Left lung (tissue), 4 donors: ENCODE measurements at regions not wholly inside any gene's neighbourhood (a gene's known extent, or its start where the extent isn't known, plus 50 kb on each side); places are given as distances from the start of the nearest gene placed in this dataset.
A peak's percentile ranks its signal among the peaks of the same experiment; 100 is the strongest.

ENCODE experiments used
- ATAC-seq: fragments of 200-7000 bp; cut with Tn5 transposase; one replicate; pipeline ENCODE4 v1.9.1; 2020; ENCODE audit warnings: moderate library complexity
- DNase-seq, 4 donors: peaks; one replicate each; pipeline ENCODE4 v3.0.0-alpha.2; 2013 to 2020
- H3K27ac ChIP-seq, 2 donors: fragments of 200-600 bp; sonication (generic) in 1 of 2; one replicate each; pipeline versions ENCODE4 v1.5.0 to v1.8.0; 2020 to 2021
- H3K27me3 ChIP-seq, 2 donors: fragments of 200-600 bp; sonication (generic) in 1 of 2; one replicate each; pipeline versions ENCODE4 v1.5.0 to v1.8.0; 2020 to 2021
- H3K36me3 ChIP-seq, 2 donors: fragments of 200-600 bp; sonication (generic) in 1 of 2; one replicate each; pipeline versions ENCODE4 v1.5.0 to v1.8.0; 2020 to 2021
- H3K4me1 ChIP-seq, 2 donors: fragments of 200-600 bp; one replicate each; pipeline ENCODE4 v1.8.0; 2021
- H3K4me3 ChIP-seq, 2 donors: fragments of 200-600 bp; sonication (generic) in 1 of 2; one replicate each; pipeline versions ENCODE4 v1.5.0 to v1.8.0; 2020 to 2021; ENCODE audit warnings: mild to moderate bottlenecking in 1 of 2
- H3K9me3 ChIP-seq, 2 donors: fragments of 200-600 bp; sonication (generic) in 1 of 2; one replicate each; pipeline versions ENCODE4 v1.5.0 to v1.8.0; 2020 to 2021
- intact Hi-C, 2 donors: fragments of 100-400 bp; cut with DNase I; formaldehyde crosslinking; loops; one replicate each; pipeline versions ENCODE4 v1.11.2 to v1.14.2; 2022
- TF ChIP-seq, protein P1 (sequence below), 2 donors: fragments of 200-600 bp; sonication (generic) in 1 of 2; IDR thresholded peaks; one replicate each; pipeline versions ENCODE4 v1.5.0 to v1.8.0; 2021; ENCODE audit warnings: antibody characterized with exemption in 2 of 2
- donor health status: DM: no; HTN: yes; CAD: no.
- donor health status: DM: no; HTN: no; CAD: no.

DNA sequence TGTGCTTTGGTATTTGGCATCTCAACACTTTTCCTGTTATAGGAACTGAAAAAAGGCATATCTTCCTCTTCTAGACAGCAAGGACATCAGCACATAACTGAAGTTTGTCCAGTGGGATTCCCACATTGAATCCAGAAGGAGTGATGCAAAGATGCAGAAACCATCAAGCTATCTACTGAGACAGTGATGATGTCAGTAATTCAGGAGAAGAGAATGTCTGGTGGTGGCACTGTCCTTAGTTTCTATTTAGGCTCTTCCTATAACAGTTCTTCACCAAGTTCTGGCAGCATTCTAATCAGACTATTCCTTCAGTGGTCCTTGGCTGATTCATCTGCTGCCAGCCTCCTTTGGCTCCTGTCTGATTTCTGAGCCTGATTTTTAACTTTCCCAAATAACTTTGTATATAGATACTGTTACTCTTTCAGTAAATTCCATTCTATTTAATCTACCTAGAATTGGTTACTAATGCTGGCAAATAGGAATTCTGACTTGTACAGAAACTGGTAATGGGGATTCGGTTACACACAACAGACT is 56.6 kb upstream of the AGPS start:
- DNase-seq, result no peak
- intact Hi-C loops, result loop anchor here in 1 of 2 donors (5.0 to 10.0 kb wide), 3 partner anchors 86 to 419 kb away; no protein-coding TSS in a partner anchor
- peaks cover 4 to 5% of the 10 kb centered on the region in 2 donors for H3K4me1 ChIP-seq

DNA sequence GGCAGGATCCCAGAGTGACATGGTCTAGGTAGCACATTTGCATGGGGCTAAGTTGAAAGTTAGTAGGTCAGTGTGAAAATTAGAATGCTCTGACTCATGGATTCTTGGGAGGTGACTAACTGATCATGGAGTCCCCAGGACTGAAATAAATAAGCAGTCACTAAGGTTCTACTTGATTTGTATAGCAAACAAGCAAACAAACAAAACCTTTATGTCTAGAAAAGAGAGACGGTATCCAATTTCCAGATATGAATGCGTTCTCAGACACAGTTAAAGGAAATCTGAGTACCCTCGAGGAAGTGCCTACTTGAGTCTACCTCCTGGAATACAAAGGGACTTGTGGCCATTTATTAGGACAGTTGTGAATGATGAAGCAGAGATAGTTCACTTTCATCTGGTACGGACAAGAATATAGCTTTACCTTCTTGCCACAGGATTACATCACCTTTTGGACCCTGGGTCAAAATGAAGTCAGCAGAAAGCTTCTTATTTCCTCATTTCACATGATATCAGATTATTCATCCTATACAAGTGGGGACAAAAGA is 54.3 kb upstream of the AGPS start:
- Histone ChIP-seq H3K9me3 (no peaks in the 10 kb centered on the region), H3K4me1 (no peaks in the 10 kb centered on the region), H3K4me3 (no peak overlapping the region), H3K27ac (no peak overlapping the region), H3K36me3 (no peaks in the 10 kb centered on the region), H3K27me3 (no peaks in the 10 kb centered on the region)
- ATAC-seq, result peak; percentile 47
- intact Hi-C loops, result loop anchor here in 1 of 2 donors (5.0 to 10.0 kb wide), 3 partner anchors 84 to 417 kb away; no protein-coding TSS in a partner anchor
- TF ChIP-seq, protein P1, sequence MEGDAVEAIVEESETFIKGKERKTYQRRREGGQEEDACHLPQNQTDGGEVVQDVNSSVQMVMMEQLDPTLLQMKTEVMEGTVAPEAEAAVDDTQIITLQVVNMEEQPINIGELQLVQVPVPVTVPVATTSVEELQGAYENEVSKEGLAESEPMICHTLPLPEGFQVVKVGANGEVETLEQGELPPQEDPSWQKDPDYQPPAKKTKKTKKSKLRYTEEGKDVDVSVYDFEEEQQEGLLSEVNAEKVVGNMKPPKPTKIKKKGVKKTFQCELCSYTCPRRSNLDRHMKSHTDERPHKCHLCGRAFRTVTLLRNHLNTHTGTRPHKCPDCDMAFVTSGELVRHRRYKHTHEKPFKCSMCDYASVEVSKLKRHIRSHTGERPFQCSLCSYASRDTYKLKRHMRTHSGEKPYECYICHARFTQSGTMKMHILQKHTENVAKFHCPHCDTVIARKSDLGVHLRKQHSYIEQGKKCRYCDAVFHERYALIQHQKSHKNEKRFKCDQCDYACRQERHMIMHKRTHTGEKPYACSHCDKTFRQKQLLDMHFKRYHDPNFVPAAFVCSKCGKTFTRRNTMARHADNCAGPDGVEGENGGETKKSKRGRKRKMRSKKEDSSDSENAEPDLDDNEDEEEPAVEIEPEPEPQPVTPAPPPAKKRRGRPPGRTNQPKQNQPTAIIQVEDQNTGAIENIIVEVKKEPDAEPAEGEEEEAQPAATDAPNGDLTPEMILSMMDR (IDR thresholded peaks at IDR 0.05), result no peak
- DNase-seq, result no peak

More for the DNA sequence above, 56.6 kb upstream of the AGPS start:
- TF ChIP-seq, protein P1 (IDR thresholded peaks at IDR 0.05), result no peak
- Histone ChIP-seq H3K4me3 (no peak overlapping the region), H3K27me3 (no peaks in the 10 kb centered on the region), H3K9me3 (no peaks in the 10 kb centered on the region), H3K27ac (no peak overlapping the region), H3K36me3 (no peaks in the 10 kb centered on the region)
- no peak for ATAC-seq

DNA sequence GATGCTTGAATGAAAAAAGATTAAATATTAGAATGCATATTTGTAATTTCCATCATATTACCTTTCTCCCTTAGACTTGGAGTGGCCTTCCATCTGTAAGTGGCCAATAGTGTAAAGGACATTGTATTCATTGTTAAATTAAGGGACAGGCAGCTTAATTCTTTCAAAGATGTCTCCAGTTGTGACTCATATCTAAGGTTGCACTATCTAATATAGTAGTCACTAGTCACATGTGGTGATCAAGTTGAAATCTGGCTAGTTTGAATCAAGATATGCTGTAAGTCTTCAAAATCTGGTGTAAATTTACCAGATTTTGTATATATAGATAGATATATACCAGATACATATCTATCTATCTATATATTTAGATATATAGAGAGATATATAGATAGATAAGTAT is 52.4 kb upstream of the AGPS start:
- DNase-seq (no peak), ATAC-seq (no peak)
- intact Hi-C loops, result loop anchor here in 1 of 2 donors (10.0 kb wide), 1 partner anchor 265 kb away; no protein-coding TSS in a partner anchor
- Histone ChIP-seq H3K4me3 (no peak overlapping the region), H3K4me1 (no peaks in the 10 kb centered on the region), H3K9me3 (no peaks in the 10 kb centered on the region), H3K27me3 (no peaks in the 10 kb centered on the region), H3K27ac (no peak overlapping the region), H3K36me3 (no peaks in the 10 kb centered on the region)
- TF ChIP-seq, protein P1 (IDR thresholded peaks at IDR 0.05), result no peak

DNA sequence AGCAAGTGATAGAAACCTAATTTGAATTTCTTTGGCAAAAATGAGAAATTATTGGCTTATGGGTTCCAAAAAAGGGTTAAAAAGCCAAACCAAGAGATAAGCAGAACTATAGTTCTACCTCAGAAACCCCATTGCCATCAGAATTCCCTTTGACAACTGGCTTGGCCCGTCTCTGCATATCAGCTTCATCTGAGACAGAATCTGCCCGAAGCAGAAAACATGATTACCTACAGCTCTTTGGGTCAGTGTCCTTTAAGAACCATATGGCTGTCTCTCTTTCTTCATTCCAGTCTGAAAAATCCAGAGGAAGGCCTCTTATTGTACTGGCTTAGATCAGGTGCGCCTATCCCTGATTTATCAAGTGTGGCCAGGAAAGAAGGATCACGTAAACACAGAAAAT is 49.8 kb upstream of the AGPS start:
- Histone ChIP-seq H3K4me3 (no peak overlapping the region), H3K27ac (no peak overlapping the region), H3K27me3 (no peaks in the 10 kb centered on the region), H3K4me1 (no peaks in the 10 kb centered on the region), H3K36me3 (no peaks in the 10 kb centered on the region), H3K9me3 (no peaks in the 10 kb centered on the region)
- TF ChIP-seq, protein P1 (IDR thresholded peaks at IDR 0.05), result no peak
- DNase-seq (no peak), ATAC-seq (no peak)
- intact Hi-C loops, result loop anchor here in 1 of 2 donors (10.0 kb wide), 1 partner anchor 262 kb away; no protein-coding TSS in a partner anchor
